CD14-positive monocyte (primary cell): ENCODE measurements at regions not wholly inside any gene's neighbourhood (a gene's known extent, or its start where the extent isn't known, plus 50 kb on each side); places are given as distances from the start of the nearest gene placed in this dataset.
A peak's percentile ranks its signal among the peaks of the same experiment; 100 is the strongest.

Source experiments
- DNase-seq, 3 donors: peaks; one replicate each; pipeline ENCODE4 v3.0.0-alpha.2; 2011 to 2022
- H2AFZ ChIP-seq: 2 replicates; pipeline ENCODE4 v1.6.0; 2012; ENCODE audit warnings: mild to moderate bottlenecking, low read depth, low read length, inconsistent platforms; ENCODE audit not compliant: insufficient read depth, poor library complexity, severe bottlenecking
- H3K27ac ChIP-seq, 2 donors: 1 replicate in 1 of 2; 2 replicates in 1 of 2; pipeline ENCODE4 v1.5.1; 2012 to 2013; ENCODE audit warnings: low read length in 2 of 2, control low read depth in 1 of 2, inconsistent platforms in 1 of 2, low read depth in 1 of 2, mild to moderate bottlenecking in 1 of 2
- H3K27me3 ChIP-seq, 2 donors: one replicate each; pipeline versions ENCODE4 v1.6.0 to v1.6.1; 2011 to 2013; ENCODE audit warnings: low read length in 2 of 2; ENCODE audit not compliant: control insufficient read depth in 2 of 2, insufficient read depth in 2 of 2
- H3K36me3 ChIP-seq, 2 donors: replicated peaks in 1 of 2; 1 replicate in 1 of 2; 2 replicates in 1 of 2; pipeline versions ENCODE4 v1.5.1 to v1.6.1; 2012 to 2013; ENCODE audit warnings: low read length in 2 of 2, control low read depth in 1 of 2, inconsistent platforms in 1 of 2, mild to moderate bottlenecking in 1 of 2; ENCODE audit not compliant: insufficient read depth in 2 of 2, control insufficient read depth in 1 of 2
- H3K4me1 ChIP-seq, 2 donors: 1 replicate in 1 of 2; 2 replicates in 1 of 2; pipeline versions ENCODE4 v1.5.1 to v1.6.1; 2012 to 2013; ENCODE audit warnings: low read length in 2 of 2, control low read depth in 1 of 2, inconsistent platforms in 1 of 2, mild to moderate bottlenecking in 1 of 2, moderate library complexity in 1 of 2; ENCODE audit not compliant: insufficient read depth in 2 of 2, control insufficient read depth in 1 of 2
- H3K4me2 ChIP-seq: replicated peaks from 2 replicates; pipeline ENCODE3; 2012; ENCODE audit warnings: low read length, moderate library complexity, mild to moderate bottlenecking; ENCODE audit not compliant: poor library complexity, severe bottlenecking; ENCODE audit errors: extremely low read depth
- H3K4me3 ChIP-seq, 3 experiments: fragments of 200-600 bp in 1 of 3; sonication (generic) in 1 of 3; replicated peaks in 1 of 3; 1 replicate in 2 of 3; 2 replicates in 1 of 3; pipeline ENCODE4 v1.5.1; 2011 to 2013; ENCODE audit warnings: low read length in 3 of 3, mild to moderate bottlenecking in 3 of 3, control low read depth in 2 of 3, low read depth in 2 of 3, inconsistent platforms in 1 of 3, moderate library complexity in 1 of 3
- H3K79me2 ChIP-seq: 2 replicates; pipeline ENCODE4 v1.6.0; 2012; ENCODE audit warnings: mild to moderate bottlenecking, control low read depth, inconsistent platforms, low read length, moderate library complexity; ENCODE audit not compliant: insufficient read depth
- H3K9ac ChIP-seq: 2 replicates; pipeline ENCODE4 v1.6.0; 2017; ENCODE audit warnings: low read length, mild to moderate bottlenecking; ENCODE audit not compliant: insufficient read depth, poor library complexity, severe bottlenecking
- H3K9me3 ChIP-seq, 2 donors: replicated peaks in 1 of 2; 1 replicate in 1 of 2; 2 replicates in 1 of 2; pipeline versions ENCODE4 v1.5.1 to v1.6.1; 2012 to 2013; ENCODE audit warnings: low read length in 2 of 2, control low read depth in 1 of 2; ENCODE audit not compliant: control insufficient read depth in 1 of 2, insufficient read depth in 1 of 2
- H4K20me1 ChIP-seq: 2 replicates; pipeline ENCODE4 v1.6.0; 2012; ENCODE audit warnings: mild to moderate bottlenecking, low read length, control low read depth, moderate library complexity; ENCODE audit not compliant: insufficient read depth
- H3K27ac Mint-ChIP-seq, 7 donors: one replicate each; pipeline ENCODE4 v1.8.0; 2020; ENCODE audit warnings: mild to moderate bottlenecking in 7 of 7, mixed read lengths in 7 of 7, moderate library complexity in 6 of 7, inconsistent platforms in 2 of 7
- H3K27me3 Mint-ChIP-seq, 3 donors: one replicate each; pipeline ENCODE4 v1.8.0; 2021 to 2022; ENCODE audit warnings: low read depth in 3 of 3, mild to moderate bottlenecking in 3 of 3, mixed read lengths in 3 of 3, moderate library complexity in 3 of 3, inconsistent platforms in 1 of 3
- H3K36me3 Mint-ChIP-seq, 2 donors: one replicate each; pipeline ENCODE4 v1.8.0; 2020; ENCODE audit warnings: mixed read lengths in 2 of 2, inconsistent platforms in 1 of 2, mild to moderate bottlenecking in 1 of 2
- H3K4me1 Mint-ChIP-seq: one replicate; pipeline ENCODE4 v1.8.0; 2020; ENCODE audit warnings: mild to moderate bottlenecking, mixed read lengths
- H3K4me3 Mint-ChIP-seq, 2 donors: one replicate each; pipeline ENCODE4 v1.8.0; 2020; ENCODE audit warnings: mild to moderate bottlenecking in 2 of 2, mixed read lengths in 2 of 2, moderate library complexity in 1 of 2
- H3K9me3 Mint-ChIP-seq, 7 donors: one replicate each; pipeline ENCODE4 v1.8.0; 2020 to 2022; ENCODE audit warnings: mixed read lengths in 7 of 7, mild to moderate bottlenecking in 6 of 7, moderate library complexity in 6 of 7, inconsistent platforms in 2 of 7
- CTCF ChIP-seq: fragments of 200-600 bp; IDR thresholded peaks from one replicate; pipeline ENCODE4 v1.8.0; 2022; ENCODE audit warnings: antibody characterized with exemption, mild to moderate bottlenecking
- WGBS: methylation state at CpG from one replicate; pipeline ENCODE4 v1.1.5; 2013; ENCODE audit warnings: missing lambda C conversion rate; ENCODE audit not compliant: insufficient coverage; 5-methylcytosine and 5-hydroxymethylcytosine counted together
- intact Hi-C, 2 donors: fragments of 100-400 bp; cut with micrococcal nuclease; formaldehyde crosslinking; loops; one replicate each; pipeline versions ENCODE4 v1.15.0 to v1.15.1; 2023

- no peak for TF ChIP-seq CTCF
- Histone ChIP-seq H3K9ac (no peak overlapping the region), H3K9me3 (no peaks in the 10 kb centered on the region), H4K20me1 (no peaks in the 10 kb centered on the region), H3K4me2 (no peak overlapping the region), H3K27ac (no peak overlapping the region), H2AFZ (no peak overlapping the region), H3K36me3 (no peaks in the 10 kb centered on the region), H3K27me3 (peaks cover 0 to 9% of the 10 kb centered on the region in 2 donors), H3K4me1 (no peaks in the 10 kb centered on the region), H3K4me3 (no peak overlapping the region), H3K79me2 (no peaks in the 10 kb centered on the region)
- no peaks in the 10 kb centered on the region for H3K4me1 Mint-ChIP-seq
- H3K27ac Mint-ChIP-seq = peak overlapping the region in 1 of 7 donors; percentile 46
- H3K27me3 Mint-ChIP-seq = peaks cover 13 to 27% (median 16%) of the 10 kb centered on the region in 3 donors
- WGBS = 59% methylated on average over 2 of the region's 5 CpGs
- no peak overlapping the region for H3K4me3 Mint-ChIP-seq
- intact Hi-C loops = no loop called here
- H3K9me3 Mint-ChIP-seq = peaks cover 0 to 2% (median 0%) of the 10 kb centered on the region in 7 donors
- DNase-seq = no peak
- no peaks in the 10 kb centered on the region for H3K36me3 Mint-ChIP-seq
Observed at GRCh38 chr1:110736900-110737605, 62.3 kb upstream of the KCNA3 start.

GRCh38 chr1:110734133-110734680, 59.5 kb upstream of the KCNA3 start:
- peaks cover 0 to 2% (median 0%) of the 10 kb centered on the region in 7 donors for H3K9me3 Mint-ChIP-seq
- no peak for TF ChIP-seq CTCF
- H3K4me3 Mint-ChIP-seq = no peak overlapping the region
- Histone ChIP-seq H3K4me2 (no peak overlapping the region), H3K79me2 (no peaks in the 10 kb centered on the region), H3K4me3 (no peak overlapping the region), H3K9me3 (no peaks in the 10 kb centered on the region), H4K20me1 (no peaks in the 10 kb centered on the region), H3K36me3 (no peaks in the 10 kb centered on the region), H2AFZ (no peak overlapping the region), H3K9ac (no peak overlapping the region), H3K27me3 (peaks cover 0 to 9% of the 10 kb centered on the region in 2 donors), H3K27ac (no peak overlapping the region), H3K4me1 (no peaks in the 10 kb centered on the region)
- DNase-seq = no peak
- H3K4me1 Mint-ChIP-seq = no peaks in the 10 kb centered on the region
- peaks cover 15 to 29% (median 23%) of the 10 kb centered on the region in 3 donors for H3K27me3 Mint-ChIP-seq
- intact Hi-C loops = no loop called here
- H3K27ac Mint-ChIP-seq = peak overlapping the region in 1 of 7 donors; percentile 51
- no peaks in the 10 kb centered on the region for H3K36me3 Mint-ChIP-seq
- WGBS = 100% methylated on average over 1 of the region's 5 CpGs
